HFF-Myc (cell line): ENCODE measurements at regions not wholly inside any gene's neighbourhood (a gene's known extent, or its start where the extent isn't known, plus 50 kb on each side); places are given as distances from the start of the nearest gene placed in this dataset.

Experiments used
- DNase-seq: peaks from one replicate; pipeline ENCODE4 v3.0.0-alpha.2; 2011; ENCODE audit warnings: low read depth; ENCODE audit errors: extremely low read depth
- H3K4me3 ChIP-seq: replicated peaks from 2 replicates; pipeline ENCODE4 v1.5.1; 2011; ENCODE audit warnings: low read depth, mild to moderate bottlenecking, control low read depth, low read length
- TF ChIP-seq, protein P1 (sequence below): IDR thresholded peaks from 2 replicates; pipeline ENCODE4 v1.5.1; 2012; ENCODE audit warnings: mild to moderate bottlenecking, low read depth, low read length, control low read depth; ENCODE audit errors: missing control alignments

DNA sequence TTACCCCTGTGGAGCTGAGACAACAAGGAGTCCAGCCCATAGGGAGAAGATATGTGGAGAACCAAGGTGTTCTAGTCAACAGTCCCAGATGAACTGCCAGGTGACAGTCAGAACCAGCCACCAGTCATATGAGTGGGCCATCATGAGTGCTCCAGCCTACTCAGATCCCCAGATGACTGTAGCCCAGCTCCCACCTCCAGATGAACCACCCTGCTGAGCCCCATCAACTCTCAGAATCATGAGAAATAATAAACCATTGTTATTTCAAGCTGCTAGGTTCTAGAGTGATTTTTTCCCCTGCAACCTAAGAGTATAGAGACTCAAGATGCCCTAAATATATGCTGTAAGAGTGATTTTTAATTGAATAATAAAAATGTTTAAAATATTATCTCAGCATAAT, 444.2 kb downstream of the GPATCH2 start:
- TF ChIP-seq, protein P1, sequence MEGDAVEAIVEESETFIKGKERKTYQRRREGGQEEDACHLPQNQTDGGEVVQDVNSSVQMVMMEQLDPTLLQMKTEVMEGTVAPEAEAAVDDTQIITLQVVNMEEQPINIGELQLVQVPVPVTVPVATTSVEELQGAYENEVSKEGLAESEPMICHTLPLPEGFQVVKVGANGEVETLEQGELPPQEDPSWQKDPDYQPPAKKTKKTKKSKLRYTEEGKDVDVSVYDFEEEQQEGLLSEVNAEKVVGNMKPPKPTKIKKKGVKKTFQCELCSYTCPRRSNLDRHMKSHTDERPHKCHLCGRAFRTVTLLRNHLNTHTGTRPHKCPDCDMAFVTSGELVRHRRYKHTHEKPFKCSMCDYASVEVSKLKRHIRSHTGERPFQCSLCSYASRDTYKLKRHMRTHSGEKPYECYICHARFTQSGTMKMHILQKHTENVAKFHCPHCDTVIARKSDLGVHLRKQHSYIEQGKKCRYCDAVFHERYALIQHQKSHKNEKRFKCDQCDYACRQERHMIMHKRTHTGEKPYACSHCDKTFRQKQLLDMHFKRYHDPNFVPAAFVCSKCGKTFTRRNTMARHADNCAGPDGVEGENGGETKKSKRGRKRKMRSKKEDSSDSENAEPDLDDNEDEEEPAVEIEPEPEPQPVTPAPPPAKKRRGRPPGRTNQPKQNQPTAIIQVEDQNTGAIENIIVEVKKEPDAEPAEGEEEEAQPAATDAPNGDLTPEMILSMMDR, result no peak
- DNase-seq, result no peak
- no peak overlapping the region for H3K4me3 ChIP-seq

DNA sequence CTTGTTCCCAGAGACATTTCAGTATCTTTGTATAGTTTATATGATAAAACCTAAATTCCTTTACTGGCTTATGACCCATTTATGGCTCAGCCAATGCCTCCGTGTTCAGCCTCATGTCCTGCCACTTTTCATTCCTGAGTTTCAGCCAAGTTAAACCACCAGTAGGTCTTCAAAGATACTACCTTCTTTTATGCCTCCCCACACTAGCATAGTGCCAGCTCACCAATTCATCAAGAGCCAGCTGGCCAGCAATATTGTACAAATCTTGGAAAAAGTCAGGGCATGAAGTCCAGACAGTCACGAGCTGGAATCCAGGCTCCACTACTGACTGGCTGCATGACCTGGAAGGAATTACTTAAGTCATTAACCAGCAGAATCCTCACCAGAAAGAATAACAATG, 446.0 kb downstream of the GPATCH2 start:
- TF ChIP-seq, protein P1, result no peak
- no peak overlapping the region for H3K4me3 ChIP-seq
- no peak for DNase-seq

DNA sequence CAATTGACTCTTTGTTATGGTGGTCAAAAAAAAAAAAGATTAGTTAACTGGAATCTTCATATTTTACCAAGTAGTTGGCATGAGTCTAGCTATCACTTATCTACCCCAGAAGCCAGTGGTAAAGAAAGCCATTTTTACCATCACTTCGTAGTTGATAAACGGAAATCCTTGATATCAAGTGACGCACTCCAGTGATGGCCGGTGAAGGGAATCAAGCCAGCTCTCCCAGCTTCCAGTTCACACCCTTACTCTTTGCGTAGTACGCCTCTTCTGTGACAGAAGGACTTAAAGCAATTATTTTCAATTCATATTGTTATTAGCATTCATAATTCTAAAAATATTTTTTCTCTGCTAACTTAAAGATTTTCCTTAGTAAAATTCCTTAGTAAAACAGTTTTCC, 447.9 kb downstream of the GPATCH2 start:
- no peak overlapping the region for H3K4me3 ChIP-seq
- TF ChIP-seq, protein P1, result no peak
- DNase-seq, result no peak

DNA sequence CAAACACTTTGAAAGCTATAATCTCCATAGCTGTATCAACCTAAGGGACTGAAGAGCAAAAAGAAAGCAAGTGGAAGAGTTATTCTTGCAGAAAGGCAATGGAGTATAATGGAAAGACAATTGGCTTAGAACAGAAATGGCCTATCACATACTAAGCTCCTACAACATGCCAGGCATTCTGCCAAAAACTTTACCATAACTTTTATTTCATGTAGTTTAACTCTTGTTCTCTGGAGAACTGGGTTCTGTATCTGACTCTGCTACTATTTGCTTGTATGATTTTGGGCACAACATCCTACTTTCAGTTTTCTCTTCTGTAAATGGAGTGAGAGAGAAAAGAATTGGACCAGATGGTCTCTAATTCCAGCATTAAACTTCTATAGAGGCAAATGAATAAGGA, 449.1 kb downstream of the GPATCH2 start:
- TF ChIP-seq, protein P1, result no peak
- H3K4me3 ChIP-seq, result no peak overlapping the region
- DNase-seq, result no peak

DNA sequence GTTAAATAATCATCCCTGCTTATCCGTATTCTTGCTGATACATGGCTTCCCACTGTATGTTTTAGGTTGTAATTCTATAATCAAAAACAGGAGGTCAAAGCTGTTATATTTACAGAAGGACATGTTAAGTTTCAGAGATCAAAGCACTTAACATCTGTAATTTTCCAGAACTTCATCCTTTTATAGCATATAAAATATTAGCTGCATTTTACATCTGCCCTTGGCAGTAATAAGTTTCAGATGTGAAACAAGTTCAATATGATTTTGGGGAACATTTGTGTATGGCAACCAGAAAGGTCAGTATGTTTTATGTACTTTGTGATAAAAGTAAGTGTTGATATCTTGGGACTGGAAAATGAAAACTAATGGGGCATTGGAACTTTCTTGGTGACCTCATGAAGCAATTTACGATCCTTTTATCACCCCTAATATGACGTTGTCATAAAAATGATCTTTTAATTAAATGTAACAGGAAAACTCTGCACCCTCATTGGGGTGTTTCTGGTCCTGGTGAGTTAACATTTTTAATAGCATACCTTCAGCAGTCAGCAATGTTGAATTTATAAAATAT, 449.6 kb downstream of the GPATCH2 start:
- H3K4me3 ChIP-seq, result no peak overlapping the region
- TF ChIP-seq, protein P1, result no peak
- no peak for DNase-seq

DNA sequence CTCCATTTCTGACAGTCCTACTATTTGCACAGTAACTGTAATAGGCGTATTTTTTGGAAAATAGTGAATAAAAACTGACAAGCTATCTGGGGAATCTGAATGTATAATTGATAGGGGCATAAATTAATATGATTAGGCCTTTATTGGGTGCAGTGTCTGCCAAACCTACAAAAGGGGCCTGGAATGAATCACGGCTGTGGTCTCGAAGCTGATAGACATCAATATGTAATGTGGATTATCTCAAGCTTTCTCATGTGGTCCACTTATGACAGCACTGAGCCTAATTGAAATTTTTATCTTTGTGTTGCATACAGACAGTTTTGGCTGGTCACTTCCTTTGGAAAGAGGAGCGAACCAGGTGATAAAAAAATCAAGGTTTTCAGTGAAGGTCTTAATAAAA, 450.4 kb downstream of the GPATCH2 start:
- TF ChIP-seq, protein P1, result no peak
- DNase-seq, result no peak
- H3K4me3 ChIP-seq, result no peak overlapping the region

DNA sequence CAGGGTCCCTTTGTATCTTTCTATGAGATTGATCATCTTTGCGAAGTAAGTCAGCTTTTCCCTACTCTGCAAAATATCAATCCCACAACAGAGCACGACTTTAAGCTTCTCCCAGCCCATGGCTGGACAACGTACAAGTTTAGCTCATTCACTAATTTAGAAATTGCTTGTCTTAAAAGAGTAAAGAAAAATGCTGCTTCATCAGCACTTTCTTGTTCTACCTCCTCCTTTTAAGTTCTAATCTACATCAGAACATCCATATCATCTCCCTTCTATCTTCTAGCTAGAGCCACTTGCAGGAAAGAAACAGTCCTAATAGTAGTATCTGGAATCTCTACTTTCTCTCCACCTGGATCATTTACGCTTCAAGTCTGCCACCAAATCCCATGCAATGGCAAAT, 441.2 kb upstream of the ESRRG start:
- no peak for DNase-seq
- TF ChIP-seq, protein P1, result no peak
- no peak overlapping the region for H3K4me3 ChIP-seq
